Fibroblast of mammary gland (primary cell): ENCODE measurements at regions not wholly inside any gene's neighbourhood (a gene's known extent, or its start where the extent isn't known, plus 50 kb on each side); places are given as distances from the start of the nearest gene placed in this dataset.

Source experiments
- DNase-seq: peaks from one replicate; pipeline ENCODE4 v3.0.0-alpha.2; 2010; ENCODE audit warnings: low read depth
- H3K4me3 ChIP-seq: 2 replicates; pipeline ENCODE4 v1.5.1; 2011; ENCODE audit warnings: low read depth, mild to moderate bottlenecking, low read length, moderate library complexity; ENCODE audit not compliant: control insufficient read depth
- CTCF ChIP-seq: conservative IDR thresholded peaks from 2 replicates; pipeline ENCODE4 v1.5.1; 2011; ENCODE audit warnings: low read depth, low read length, inconsistent platforms; ENCODE audit not compliant: control insufficient read depth, insufficient read depth

- TF ChIP-seq CTCF = no peak
- no peak for DNase-seq
- no peak overlapping the region for H3K4me3 ChIP-seq
These were observed 199.3 kb downstream of the SNX10 start for GRCh38 chr7:26490640-26491624.

GRCh38 chr7:26492816-26493215 is 201.2 kb downstream of the SNX10 start:
- no peak for DNase-seq
- no peak for TF ChIP-seq CTCF
- H3K4me3 ChIP-seq = no peak overlapping the region

GRCh38 chr7:26493737-26494428 is 202.2 kb downstream of the SNX10 start:
- no peak overlapping the region for H3K4me3 ChIP-seq
- TF ChIP-seq CTCF = no peak
- DNase-seq = no peak

GRCh38 chr7:26495569-26495968 is 203.9 kb downstream of the SNX10 start:
- no peak overlapping the region for H3K4me3 ChIP-seq
- TF ChIP-seq CTCF = no peak
- no peak for DNase-seq

- no peak overlapping the region for H3K4me3 ChIP-seq
- no peak for DNase-seq
- no peak for TF ChIP-seq CTCF
These were observed 206.3 kb downstream of the SNX10 start for GRCh38 chr7:26497801-26498596.

GRCh38 chr7:26499315-26499897 is 207.7 kb downstream of the SNX10 start:
- no peak overlapping the region for H3K4me3 ChIP-seq
- DNase-seq = no peak
- no peak for TF ChIP-seq CTCF
